Ectodermal cell (in vitro differentiated cells): ENCODE measurements at regions not wholly inside any gene's neighbourhood (a gene's known extent, or its start where the extent isn't known, plus 50 kb on each side); places are given as distances from the start of the nearest gene placed in this dataset.

Experiments
- H3K27ac ChIP-seq: 2 replicates; pipeline ENCODE4 v1.7.0; 2013; ENCODE audit warnings: mild to moderate bottlenecking, low read depth, low read length; ENCODE audit not compliant: insufficient read depth, poor library complexity, severe bottlenecking
- H3K27me3 ChIP-seq: 2 replicates; pipeline ENCODE4 v1.7.0; 2013; ENCODE audit warnings: mild to moderate bottlenecking, low read length; ENCODE audit not compliant: insufficient read depth, control insufficient read depth, poor library complexity, severe bottlenecking
- H3K36me3 ChIP-seq: one replicate; pipeline ENCODE4 v1.7.0; 2013; ENCODE audit warnings: low read length; ENCODE audit not compliant: control insufficient read depth, insufficient read depth
- H3K4me1 ChIP-seq: one replicate; pipeline ENCODE4 v1.7.0; 2013; ENCODE audit warnings: low read length; ENCODE audit not compliant: control insufficient read depth, insufficient read depth
- H3K4me3 ChIP-seq: 2 replicates; pipeline ENCODE4 v1.7.0; 2013; ENCODE audit warnings: low read depth, low read length, control low read depth; ENCODE audit not compliant: insufficient read depth
- H3K9me3 ChIP-seq: 2 replicates; pipeline ENCODE4 v1.7.0; 2013; ENCODE audit warnings: mild to moderate bottlenecking, low read length, moderate library complexity; ENCODE audit not compliant: control insufficient read depth
- WGBS, 2 experiments: methylation state at CpG; one replicate each; pipeline ENCODE4 v1.1.7; 2013; ENCODE audit warnings: missing lambda C conversion rate in 2 of 2; 5-methylcytosine and 5-hydroxymethylcytosine counted together

DNA sequence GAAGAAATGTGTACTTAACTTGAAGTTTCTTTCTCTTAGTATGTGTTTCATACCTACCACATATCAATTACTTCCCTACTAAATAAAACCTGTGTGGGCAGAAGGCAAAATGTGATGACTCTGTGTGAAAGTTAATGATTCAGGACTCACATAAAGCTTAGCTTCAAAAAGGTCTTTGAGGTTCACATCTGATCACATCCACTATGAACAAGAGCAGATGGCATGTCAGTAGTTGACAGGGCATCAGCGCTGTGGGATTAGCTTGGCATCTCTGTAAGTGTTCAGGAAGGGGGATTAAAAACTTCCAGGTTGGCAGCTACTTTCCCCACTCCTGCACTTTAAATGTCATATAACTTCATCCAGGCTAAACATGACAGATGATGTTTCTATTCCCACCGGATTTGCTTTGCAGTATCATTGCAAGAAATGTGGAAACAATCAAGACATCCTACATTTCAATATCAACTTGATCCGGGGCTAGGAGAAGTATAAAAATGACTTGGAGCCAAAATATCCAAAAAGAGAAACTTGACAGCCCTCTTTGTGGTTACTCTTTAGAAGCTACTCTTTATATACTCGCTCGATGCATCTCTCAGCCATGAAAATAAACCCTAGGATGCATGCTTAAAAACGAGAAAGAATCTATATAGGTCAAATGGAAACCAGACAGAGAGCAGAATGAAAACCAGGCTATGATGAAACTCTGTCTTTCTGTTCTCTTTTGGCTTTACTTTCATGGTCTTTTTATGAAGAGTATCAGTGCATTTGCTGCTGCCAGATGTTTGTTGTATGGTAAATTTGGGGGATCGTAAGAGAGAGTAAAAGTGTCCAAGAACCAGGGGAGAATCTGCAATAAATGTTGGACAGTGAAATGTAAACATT is 273.1 kb upstream of the ALCAM start:
- H3K4me1 ChIP-seq, result no peaks in the 10 kb centered on the region
- no peaks in the 10 kb centered on the region for H3K27me3 ChIP-seq
- H3K27ac ChIP-seq, result no peak overlapping the region
- H3K4me3 ChIP-seq, result no peak overlapping the region
- no peaks in the 10 kb centered on the region for H3K36me3 ChIP-seq
- H3K9me3 ChIP-seq, result no peaks in the 10 kb centered on the region
- WGBS, 2 experiments, result 79 to 83% methylated on average over 7 of the region's 7 CpGs

GRCh38 chr3:105094588-105094987 is 272.1 kb upstream of the ALCAM start:
- 76 to 82% methylated on average over 2 to 3 of the region's 3 CpGs for WGBS, 2 experiments
- H3K27me3 ChIP-seq, result no peaks in the 10 kb centered on the region
- H3K36me3 ChIP-seq, result no peaks in the 10 kb centered on the region
- H3K4me3 ChIP-seq, result no peak overlapping the region
- no peaks in the 10 kb centered on the region for H3K9me3 ChIP-seq
- no peaks in the 10 kb centered on the region for H3K4me1 ChIP-seq
- H3K27ac ChIP-seq, result no peak overlapping the region

DNA sequence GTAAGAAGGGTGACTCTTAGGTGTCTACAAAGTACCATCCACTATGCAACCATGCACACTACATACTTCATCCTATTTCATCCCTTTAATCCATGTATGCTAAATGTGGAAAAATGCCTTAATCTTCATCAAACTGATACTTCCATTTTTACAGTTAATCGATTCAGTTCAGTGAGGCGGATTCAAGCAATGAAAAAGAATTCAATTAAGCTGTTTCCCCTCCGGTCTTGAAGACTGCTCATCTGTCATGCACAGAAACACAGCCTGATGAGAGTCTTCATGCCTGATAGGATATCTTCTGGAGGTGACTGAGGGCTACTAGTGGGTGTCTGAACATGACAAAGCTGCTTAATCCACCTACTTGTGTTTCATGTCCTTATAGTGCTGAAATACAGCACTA is 270.6 kb upstream of the ALCAM start:
- 93 to 98% methylated on average over 3 of the region's 3 CpGs for WGBS, 2 experiments

GRCh38 chr3:105101603-105102002 is 265.1 kb upstream of the ALCAM start:
- Histone ChIP-seq H3K9me3 (no peaks in the 10 kb centered on the region), H3K4me3 (no peak overlapping the region), H3K36me3 (no peaks in the 10 kb centered on the region), H3K27me3 (no peaks in the 10 kb centered on the region), H3K4me1 (no peaks in the 10 kb centered on the region), H3K27ac (no peak overlapping the region)
- WGBS, 2 experiments, result 91 to 94% methylated on average over 2 of the region's 2 CpGs

More for the DNA sequence above, 270.6 kb upstream of the ALCAM start:
- Histone ChIP-seq H3K27ac (no peak overlapping the region), H3K4me3 (no peak overlapping the region), H3K4me1 (no peaks in the 10 kb centered on the region), H3K9me3 (no peaks in the 10 kb centered on the region), H3K27me3 (no peaks in the 10 kb centered on the region), H3K36me3 (no peaks in the 10 kb centered on the region)

DNA sequence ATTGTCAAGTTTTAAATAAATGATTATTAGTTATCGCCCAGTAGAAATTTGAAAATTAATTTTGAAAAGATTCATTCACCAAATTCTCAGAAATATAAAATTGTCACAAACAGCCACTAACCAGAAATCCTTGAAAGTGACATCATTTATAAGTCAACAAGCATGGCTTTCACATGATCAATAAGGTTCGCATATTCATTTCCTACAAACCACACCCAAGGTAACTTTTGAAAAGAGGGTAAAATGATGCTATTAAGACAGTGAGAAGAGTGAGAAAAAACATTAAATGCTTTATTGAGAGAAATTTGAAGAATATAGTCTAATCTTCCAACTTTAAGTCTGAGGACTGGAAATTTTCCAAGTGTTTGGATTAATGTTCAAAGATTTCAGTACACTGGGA is 263.6 kb upstream of the ALCAM start:
- no CpG with 5 or more reads among the region's 2 CpGs for WGBS, 2 experiments
- Histone ChIP-seq H3K4me1 (no peaks in the 10 kb centered on the region), H3K27me3 (no peaks in the 10 kb centered on the region), H3K27ac (no peak overlapping the region), H3K4me3 (no peak overlapping the region), H3K36me3 (no peaks in the 10 kb centered on the region), H3K9me3 (no peaks in the 10 kb centered on the region)

GRCh38 chr3:105108823-105109222 is 257.9 kb upstream of the ALCAM start:
- Histone ChIP-seq H3K4me3 (no peak overlapping the region), H3K27ac (no peak overlapping the region), H3K9me3 (no peaks in the 10 kb centered on the region), H3K4me1 (no peaks in the 10 kb centered on the region), H3K27me3 (no peaks in the 10 kb centered on the region), H3K36me3 (no peaks in the 10 kb centered on the region)
- WGBS, 2 experiments, result 78 to 82% methylated on average over 1 of the region's 1 CpG

DNA sequence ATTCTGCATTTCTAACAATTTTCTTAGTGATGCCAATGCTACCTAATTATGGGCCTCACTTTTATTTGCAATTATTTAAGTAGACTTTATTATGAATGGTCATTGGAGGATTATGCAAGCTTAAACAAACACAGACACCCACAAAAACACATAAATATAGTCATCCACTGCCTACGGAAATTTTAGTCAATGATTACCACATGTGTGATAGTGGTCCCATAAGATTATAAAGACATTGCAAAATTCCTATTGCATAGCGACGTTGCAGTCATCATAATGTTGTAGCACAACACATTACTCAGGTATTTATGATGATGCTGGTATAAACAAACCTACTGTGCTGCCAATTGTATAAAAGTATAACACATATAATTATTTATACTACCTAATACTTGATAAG is 247.8 kb upstream of the ALCAM start:
- WGBS, 2 experiments, result 100% methylated on average over 1 to 3 of the region's 3 CpGs
- H3K4me1 ChIP-seq, result no peaks in the 10 kb centered on the region
- no peaks in the 10 kb centered on the region for H3K9me3 ChIP-seq

DNA sequence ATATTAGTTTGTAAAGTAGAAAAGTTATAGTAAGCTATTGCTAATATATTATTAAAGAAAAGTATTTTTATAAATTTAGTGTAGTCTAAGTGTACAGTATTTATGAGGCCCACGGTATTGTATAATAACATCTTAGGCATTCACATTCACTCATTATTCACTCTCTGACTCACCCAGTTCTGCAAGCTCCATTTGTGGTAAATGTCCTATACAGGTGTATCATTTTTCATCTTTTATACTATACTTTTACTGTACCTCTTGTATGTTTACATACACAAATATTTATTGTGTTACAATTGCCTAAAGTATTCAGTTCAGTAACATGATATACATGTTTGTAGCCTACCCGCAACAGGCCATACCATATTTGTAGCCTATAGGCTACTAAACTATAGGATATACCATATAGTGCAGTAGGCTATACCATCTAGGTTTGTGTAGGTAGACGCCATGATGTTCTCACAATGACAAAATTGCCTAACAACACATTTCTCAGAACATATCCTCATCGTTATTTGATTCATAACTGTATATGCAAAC is 246.8 kb upstream of the ALCAM start:
- Histone ChIP-seq H3K4me3 (no peak overlapping the region), H3K9me3 (no peaks in the 10 kb centered on the region), H3K4me1 (no peaks in the 10 kb centered on the region), H3K27ac (no peak overlapping the region), H3K27me3 (no peaks in the 10 kb centered on the region), H3K36me3 (no peaks in the 10 kb centered on the region)
- 74 to 92% methylated on average over 2 to 4 of the region's 4 CpGs for WGBS, 2 experiments

More for the DNA sequence above, 247.8 kb upstream of the ALCAM start:
- Histone ChIP-seq H3K4me3 (no peak overlapping the region), H3K36me3 (no peaks in the 10 kb centered on the region), H3K27me3 (no peaks in the 10 kb centered on the region), H3K27ac (no peak overlapping the region)

DNA sequence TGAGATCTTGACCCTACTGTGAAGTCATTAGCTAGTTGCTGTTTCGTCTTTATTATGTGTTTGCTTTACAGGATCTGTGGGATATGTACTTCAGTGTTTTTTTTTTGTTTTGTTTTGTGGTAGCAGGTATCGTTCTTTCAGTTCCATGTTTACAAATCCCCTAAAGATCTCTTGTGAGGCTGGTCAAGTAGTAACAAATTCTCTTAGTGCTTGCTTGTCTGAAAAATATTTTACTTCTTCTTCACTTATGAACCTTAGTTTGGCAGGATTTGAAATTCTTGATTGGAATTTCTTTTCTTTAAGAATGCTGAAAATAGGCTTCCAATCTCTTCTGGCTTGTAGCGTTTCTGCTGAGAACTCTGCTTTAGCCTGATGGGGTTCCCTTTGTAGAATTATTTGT is 235.8 kb upstream of the ALCAM start:
- 95 to 99% methylated on average over 2 to 3 of the region's 3 CpGs for WGBS, 2 experiments
- Histone ChIP-seq H3K27ac (no peak overlapping the region), H3K27me3 (no peaks in the 10 kb centered on the region), H3K9me3 (no peaks in the 10 kb centered on the region), H3K4me3 (no peak overlapping the region), H3K4me1 (no peaks in the 10 kb centered on the region), H3K36me3 (no peaks in the 10 kb centered on the region)

DNA sequence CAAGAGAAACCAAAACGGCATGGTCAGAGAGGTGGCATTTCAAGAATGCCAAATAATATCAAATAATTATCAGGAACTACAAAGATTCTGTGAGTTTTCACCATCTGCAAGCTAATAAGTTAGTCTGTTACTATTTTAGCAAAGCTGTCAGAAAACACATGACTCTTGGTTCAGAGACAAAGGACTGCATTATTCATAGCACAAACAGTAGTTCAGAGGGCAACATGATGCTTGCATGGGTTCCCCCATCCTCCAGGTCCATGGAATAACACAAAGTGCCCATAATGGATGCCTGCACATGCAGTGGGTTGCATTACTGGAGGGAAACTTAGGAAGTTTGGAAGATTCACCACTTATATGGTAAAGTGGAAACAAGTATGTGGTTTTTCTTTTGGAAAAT is 228.8 kb upstream of the ALCAM start:
- Histone ChIP-seq H3K4me3 (no peak overlapping the region), H3K9me3 (no peaks in the 10 kb centered on the region), H3K27ac (no peak overlapping the region), H3K27me3 (no peaks in the 10 kb centered on the region), H3K4me1 (no peaks in the 10 kb centered on the region), H3K36me3 (no peaks in the 10 kb centered on the region)
- 86 to 92% methylated on average over 1 of the region's 1 CpG for WGBS, 2 experiments
